Activated gamma-delta T cell treated with anti-CD3 and anti-CD28 coated beads, Interleukin-2, amount 50 U/mL, for 16 hours (primary cell): ENCODE measurements at regions not wholly inside any gene's neighbourhood (a gene's known extent, or its start where the extent isn't known, plus 50 kb on each side); places are given as distances from the start of the nearest gene placed in this dataset.

ENCODE experiments used
- DNase-seq: peaks from one replicate; pipeline ENCODE4 v3.0.0-alpha.2; 2020; ENCODE audit warnings: low read depth

- no peak for DNase-seq
These were observed 543.8 kb upstream of the SLIT2 start for GRCh38 chr4:19707876-19708275.

- DNase-seq: no peak
These were observed 548.3 kb upstream of the SLIT2 start for GRCh38 chr4:19703391-19703790.

- no peak for DNase-seq
These were observed 550.7 kb upstream of the SLIT2 start for GRCh38 chr4:19700992-19701391.

- no peak for DNase-seq
These were observed 552.7 kb upstream of the SLIT2 start for GRCh38 chr4:19698961-19699360.

- DNase-seq: no peak
These were observed 556.9 kb upstream of the SLIT2 start for GRCh38 chr4:19694812-19695211.

GRCh38 chr4:19693936-19694570 lies 557.7 kb upstream of the SLIT2 start:
- no peak for DNase-seq

GRCh38 chr4:19689511-19689910 lies 562.2 kb upstream of the SLIT2 start:
- no peak for DNase-seq

- DNase-seq: no peak
These were observed 565.2 kb upstream of the SLIT2 start for GRCh38 chr4:19686456-19686855.

- no peak for DNase-seq
These were observed 567.6 kb upstream of the SLIT2 start for GRCh38 chr4:19684084-19684483.

- no peak for DNase-seq
These were observed 568.3 kb upstream of the SLIT2 start for GRCh38 chr4:19683426-19683825.

- no peak for DNase-seq
These were observed 574.5 kb upstream of the SLIT2 start for GRCh38 chr4:19677211-19677610.

- no peak for DNase-seq
These were observed 576.4 kb upstream of the SLIT2 start for GRCh38 chr4:19675172-19675811.

GRCh38 chr4:19659101-19659500 lies 592.6 kb upstream of the SLIT2 start:
- DNase-seq: no peak

- DNase-seq: no peak
These were observed 593.8 kb upstream of the SLIT2 start for GRCh38 chr4:19657856-19658255.

- no peak for DNase-seq
These were observed 596.0 kb upstream of the SLIT2 start for GRCh38 chr4:19655666-19656065.

- DNase-seq: no peak
These were observed 600.5 kb upstream of the SLIT2 start for GRCh38 chr4:19650903-19651864.

- DNase-seq: no peak
These were observed 606.1 kb upstream of the SLIT2 start for GRCh38 chr4:19645589-19645988.

- DNase-seq: no peak
These were observed 615.3 kb upstream of the SLIT2 start for GRCh38 chr4:19636451-19636850.

- DNase-seq: no peak
These were observed 619.9 kb upstream of the SLIT2 start for GRCh38 chr4:19631814-19632213.

GRCh38 chr4:19623866-19624265 lies 627.8 kb upstream of the SLIT2 start:
- no peak for DNase-seq

- no peak for DNase-seq
These were observed 636.5 kb upstream of the SLIT2 start for GRCh38 chr4:19615086-19615689.

GRCh38 chr4:19614171-19614570 lies 637.5 kb upstream of the SLIT2 start:
- DNase-seq: no peak

- no peak for DNase-seq
These were observed 655.4 kb upstream of the SLIT2 start for GRCh38 chr4:19596342-19596741.
